NCI-H510A (cell line): ENCODE measurements at regions not wholly inside any gene's neighbourhood (a gene's known extent, or its start where the extent isn't known, plus 50 kb on each side); places are given as distances from the start of the nearest gene placed in this dataset.
"Not testable (repeated sequence)": the region's sequence is repeated elsewhere in the genome, so short reads cannot be mapped to it uniquely, and the experiment has no call there.

Experiments used
- DNase-seq: peaks from one replicate; lab custom pipeline; 2025; lab: John Stamatoyannopoulos, UW

- DNase-seq = no peak
These were observed 122.4 kb upstream of the SMURF2 start for GRCh38 chr17:64784353-64785010.

GRCh38 chr17:64783556-64784352, 121.6 kb upstream of the SMURF2 start:
- DNase-seq = no peak

- DNase-seq = no peak
These were observed 120.9 kb upstream of the SMURF2 start for GRCh38 chr17:64783031-64783461.

GRCh38 chr17:64781810-64782555, 119.9 kb upstream of the SMURF2 start:
- DNase-seq = no peak

GRCh38 chr17:64781014-64781756, 119.1 kb upstream of the SMURF2 start:
- DNase-seq = peak; percentile 17

GRCh38 chr17:64780096-64781013, 118.2 kb upstream of the SMURF2 start:
- peak; percentile 89 for DNase-seq

- no peak for DNase-seq
These were observed 117.4 kb upstream of the SMURF2 start for GRCh38 chr17:64779376-64780095.

GRCh38 chr17:64779098-64779375, 116.9 kb upstream of the SMURF2 start:
- DNase-seq = not testable (repeated sequence)

GRCh38 chr17:64778240-64779097, 116.4 kb upstream of the SMURF2 start:
- DNase-seq = peak; percentile 14

- DNase-seq = no peak
These were observed 115.5 kb upstream of the SMURF2 start for GRCh38 chr17:64777415-64778239.

GRCh38 chr17:64776720-64777414, 114.8 kb upstream of the SMURF2 start:
- peak; percentile 69 for DNase-seq

GRCh38 chr17:64775701-64776570, 113.8 kb upstream of the SMURF2 start:
- no peak for DNase-seq

- DNase-seq = no peak
These were observed 112.9 kb upstream of the SMURF2 start for GRCh38 chr17:64774888-64775540.

- peak; percentile 97 for DNase-seq
These were observed 112.0 kb upstream of the SMURF2 start for GRCh38 chr17:64773836-64774761.

GRCh38 chr17:64773386-64773835, 111.3 kb upstream of the SMURF2 start:
- DNase-seq = no peak
